ENCODE measurements at regions not wholly inside any gene's neighbourhood (a gene's known extent, or its start where the extent isn't known, plus 50 kb on each side); places are given as distances from the start of the nearest gene placed in this dataset.

GRCh38 chr5:10030219-10030831, 219.4 kb downstream of the ATPSCKMT start:
- no peak for TF ChIP-seq ZNF280D (tag by site-specific recombination; IDR thresholded peaks at IDR 0.05)
- no peak for TF ChIP-seq ZBTB21 (tag by site-specific recombination; IDR thresholded peaks at IDR 0.05)
- no peak for TF ChIP-seq ZNF548 (tag by site-specific recombination; IDR thresholded peaks at IDR 0.05)
- no peak for TF ChIP-seq CTCF (tag by site-specific recombination; IDR thresholded peaks at IDR 0.05)
- TF ChIP-seq ZFHX2 (tag by site-specific recombination; conservative IDR thresholded peaks at IDR 0.05) = no peak
- TF ChIP-seq ZNF561 (tag by site-specific recombination; IDR thresholded peaks at IDR 0.05; ENCODE audit: borderline replicate concordance) = no peak

Data from HEK293 (cell line).